PFSK-1 (cell line): ENCODE measurements at regions not wholly inside any gene's neighbourhood (a gene's known extent, or its start where the extent isn't known, plus 50 kb on each side); places are given as distances from the start of the nearest gene placed in this dataset.

ENCODE experiments used
- FOXP2 ChIP-seq: optimal IDR thresholded peaks from 2 replicates; pipeline ENCODE3; 2011; ENCODE audit warnings: borderline replicate concordance, control low read depth, inconsistent platforms; ENCODE audit not compliant: insufficient read depth; ENCODE audit errors: extremely low read length, extremely low read depth
- POLR2AphosphoS5 ChIP-seq: IDR thresholded peaks from 2 replicates; pipeline ENCODE4 v1.6.1; 2012; ENCODE audit warnings: low read depth, mild to moderate bottlenecking, control low read depth, low read length, moderate library complexity
- SIN3A ChIP-seq: IDR thresholded peaks from 2 replicates; pipeline ENCODE4 v1.6.1; 2012; ENCODE audit warnings: mild to moderate bottlenecking, low read length, moderate library complexity, borderline replicate concordance; ENCODE audit not compliant: insufficient read depth
- TAF1 ChIP-seq: IDR thresholded peaks from 2 replicates; pipeline ENCODE4 v1.6.1; 2012; ENCODE audit warnings: low read length, control low read depth, borderline replicate concordance; ENCODE audit not compliant: insufficient read depth
- TF ChIP-seq, protein P1 (sequence below), 2 experiments: IDR thresholded peaks; 2 replicates each; pipeline versions ENCODE4 v1.6.1 to v1.8.0; 2011 to 2012; ENCODE audit warnings: low read depth in 2 of 2, low read length in 2 of 2, control low read depth in 1 of 2, inconsistent platforms in 1 of 2, mild to moderate bottlenecking in 1 of 2, moderate library complexity in 1 of 2; ENCODE audit not compliant: insufficient read depth in 1 of 2

DNA sequence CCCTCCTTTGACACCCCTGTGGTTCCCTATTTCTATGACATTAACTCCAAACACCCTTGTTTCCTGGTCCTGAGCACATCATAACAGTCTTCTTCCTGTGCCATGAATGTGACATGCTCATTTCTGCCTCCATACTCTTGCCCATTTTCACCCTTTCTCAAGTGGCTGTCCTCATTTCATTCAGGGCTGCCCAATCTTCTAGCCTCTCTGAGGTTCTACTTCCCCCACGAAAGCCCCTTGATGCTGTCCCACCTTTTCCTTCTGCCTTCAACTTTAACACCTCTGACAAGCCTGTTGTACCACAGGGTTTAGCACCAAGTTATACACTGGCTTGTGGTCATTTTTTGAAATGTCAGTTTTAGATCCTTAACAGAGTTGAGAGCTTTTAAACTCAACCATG is 136.2 kb upstream of the BOD1L1 start:
- TF ChIP-seq TAF1 (no peak), FOXP2 (no peak), SIN3A (no peak), POLR2AphosphoS5 (no peak)
- TF ChIP-seq, protein P1, sequence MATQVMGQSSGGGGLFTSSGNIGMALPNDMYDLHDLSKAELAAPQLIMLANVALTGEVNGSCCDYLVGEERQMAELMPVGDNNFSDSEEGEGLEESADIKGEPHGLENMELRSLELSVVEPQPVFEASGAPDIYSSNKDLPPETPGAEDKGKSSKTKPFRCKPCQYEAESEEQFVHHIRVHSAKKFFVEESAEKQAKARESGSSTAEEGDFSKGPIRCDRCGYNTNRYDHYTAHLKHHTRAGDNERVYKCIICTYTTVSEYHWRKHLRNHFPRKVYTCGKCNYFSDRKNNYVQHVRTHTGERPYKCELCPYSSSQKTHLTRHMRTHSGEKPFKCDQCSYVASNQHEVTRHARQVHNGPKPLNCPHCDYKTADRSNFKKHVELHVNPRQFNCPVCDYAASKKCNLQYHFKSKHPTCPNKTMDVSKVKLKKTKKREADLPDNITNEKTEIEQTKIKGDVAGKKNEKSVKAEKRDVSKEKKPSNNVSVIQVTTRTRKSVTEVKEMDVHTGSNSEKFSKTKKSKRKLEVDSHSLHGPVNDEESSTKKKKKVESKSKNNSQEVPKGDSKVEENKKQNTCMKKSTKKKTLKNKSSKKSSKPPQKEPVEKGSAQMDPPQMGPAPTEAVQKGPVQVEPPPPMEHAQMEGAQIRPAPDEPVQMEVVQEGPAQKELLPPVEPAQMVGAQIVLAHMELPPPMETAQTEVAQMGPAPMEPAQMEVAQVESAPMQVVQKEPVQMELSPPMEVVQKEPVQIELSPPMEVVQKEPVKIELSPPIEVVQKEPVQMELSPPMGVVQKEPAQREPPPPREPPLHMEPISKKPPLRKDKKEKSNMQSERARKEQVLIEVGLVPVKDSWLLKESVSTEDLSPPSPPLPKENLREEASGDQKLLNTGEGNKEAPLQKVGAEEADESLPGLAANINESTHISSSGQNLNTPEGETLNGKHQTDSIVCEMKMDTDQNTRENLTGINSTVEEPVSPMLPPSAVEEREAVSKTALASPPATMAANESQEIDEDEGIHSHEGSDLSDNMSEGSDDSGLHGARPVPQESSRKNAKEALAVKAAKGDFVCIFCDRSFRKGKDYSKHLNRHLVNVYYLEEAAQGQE (IDR thresholded peaks at IDR 0.05; ENCODE audit: insufficient read depth in 1 of 2, low read depth in 2 of 2, low read length in 2 of 2), result no peak

GRCh38 chr4:13765539-13765938 is 138.0 kb upstream of the BOD1L1 start:
- TF ChIP-seq TAF1, result no peak
- no peak for TF ChIP-seq SIN3A
- TF ChIP-seq, protein P1 (IDR thresholded peaks at IDR 0.05; ENCODE audit: insufficient read depth in 1 of 2, low read depth in 2 of 2, low read length in 2 of 2), result no peak

- TF ChIP-seq SIN3A (no peak), FOXP2 (no peak)
Measured at GRCh38 chr4:13766761-13767540, 139.4 kb upstream of the BOD1L1 start.

DNA sequence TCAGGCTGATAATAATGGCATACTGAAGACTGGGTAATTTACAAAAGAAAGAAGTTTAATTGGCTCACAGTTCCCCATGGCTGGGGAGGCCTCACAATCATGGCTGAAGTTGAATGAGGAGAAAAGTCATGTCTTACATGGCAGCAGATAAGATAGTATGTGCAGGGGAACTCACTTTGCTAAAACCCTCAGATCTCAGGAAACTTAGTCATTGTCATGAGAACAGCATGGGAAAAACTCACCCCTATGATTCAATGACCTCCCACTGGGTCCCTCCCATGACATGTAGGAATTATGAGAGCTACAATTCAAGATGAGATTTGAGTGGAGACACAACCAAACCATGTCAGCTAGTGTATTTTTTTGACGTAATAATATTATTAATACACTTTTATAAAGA is 149.8 kb upstream of the BOD1L1 start:
- TF ChIP-seq SIN3A (no peak), FOXP2 (no peak), TAF1 (no peak), POLR2AphosphoS5 (no peak)
- TF ChIP-seq, protein P1 (IDR thresholded peaks at IDR 0.05; ENCODE audit: insufficient read depth in 1 of 2, low read depth in 2 of 2, low read length in 2 of 2), result no peak

GRCh38 chr4:13778367-13778766 is 150.8 kb upstream of the BOD1L1 start:
- TF ChIP-seq, protein P1 (IDR thresholded peaks at IDR 0.05; ENCODE audit: insufficient read depth in 1 of 2, low read depth in 2 of 2, low read length in 2 of 2), result no peak
- TF ChIP-seq TAF1 (no peak), SIN3A (no peak), FOXP2 (no peak), POLR2AphosphoS5 (no peak)
